Panc1 (cell line): ENCODE measurements at regions not wholly inside any gene's neighbourhood (a gene's known extent, or its start where the extent isn't known, plus 50 kb on each side); places are given as distances from the start of the nearest gene placed in this dataset.

Experiments
- CTCF ChIP-seq: fragments of 450-650 bp; IDR thresholded peaks from 2 replicates; pipeline ENCODE4 v1.5.1; 2017; ENCODE audit warnings: mild to moderate bottlenecking
- REST ChIP-seq, 2 experiments: IDR thresholded peaks; 2 replicates each; pipeline ENCODE4 v1.6.1; 2011 to 2012; ENCODE audit warnings: low read depth in 2 of 2, control low read depth in 1 of 2, low read length in 1 of 2, mild to moderate bottlenecking in 1 of 2, moderate library complexity in 1 of 2; ENCODE audit not compliant: insufficient read depth in 1 of 2
- SIN3A ChIP-seq: IDR thresholded peaks from 2 replicates; pipeline ENCODE4 v1.6.1; 2012; ENCODE audit warnings: low read depth, mild to moderate bottlenecking, low read length, moderate library complexity, borderline replicate concordance; ENCODE audit not compliant: insufficient read depth
- TCF7L2 ChIP-seq: IDR thresholded peaks from 2 replicates; pipeline ENCODE4 v1.6.1; 2011; ENCODE audit warnings: mild to moderate bottlenecking, low read depth, low read length, inconsistent platforms

DNA sequence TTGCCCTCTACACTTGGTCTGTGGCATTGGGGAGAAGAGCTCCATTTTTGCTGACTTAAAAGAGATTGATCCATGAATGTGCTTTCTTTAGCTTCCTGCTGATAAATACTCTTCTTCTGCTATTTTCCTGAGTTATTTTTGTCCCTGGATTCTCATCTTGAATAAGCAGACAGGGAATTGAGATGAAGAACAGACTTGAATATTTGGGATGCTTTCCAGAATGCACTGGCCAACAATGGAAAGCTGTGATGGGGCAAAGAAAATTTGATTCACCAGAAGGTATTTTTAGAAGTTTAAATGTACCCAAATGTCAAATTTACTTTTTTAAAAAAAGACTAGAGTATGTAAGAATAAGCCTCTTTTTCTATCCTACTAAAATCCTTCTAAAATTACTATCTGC lies 309.9 kb upstream of the PPP1R2C start:
- TF ChIP-seq CTCF (no peak), SIN3A (no peak), TCF7L2 (no peak), REST (IDR thresholded peaks at IDR 0.05; ENCODE audit: insufficient read depth in 1 of 2, low read depth in 2 of 2, low read length in 1 of 2) (no peak)
